H1 (cell line): ENCODE measurements at regions not wholly inside any gene's neighbourhood (a gene's known extent, or its start where the extent isn't known, plus 50 kb on each side); places are given as distances from the start of the nearest gene placed in this dataset.

ENCODE experiments used
- FOSL1 ChIP-seq: IDR thresholded peaks from 2 replicates; pipeline ENCODE4 v1.6.1; 2011; ENCODE audit warnings: mild to moderate bottlenecking, low read depth, low read length, moderate library complexity; ENCODE audit not compliant: insufficient read depth
- SIN3A ChIP-seq, 2 experiments: IDR thresholded peaks in 1 of 2; conservative IDR thresholded peaks in 1 of 2; 2 replicates each; pipeline ENCODE4 v1.6.1; 2011 to 2012; ENCODE audit warnings: low read length in 2 of 2, improper control_type of control experiment in 1 of 2, low read depth in 1 of 2, mild to moderate bottlenecking in 1 of 2
- SP1 ChIP-seq: IDR thresholded peaks from 2 replicates; pipeline ENCODE4 v1.6.1; 2011; ENCODE audit warnings: low read depth, low read length
- USF2 ChIP-seq: IDR thresholded peaks from 2 replicates; pipeline ENCODE4 v1.6.1; 2011; ENCODE audit warnings: low read length, improper control_type of control experiment

GRCh38 chr16:50446861-50447260, 78.1 kb upstream of the BRD7 start (continued):
- TF ChIP-seq FOSL1 (no peak), SP1 (no peak), SIN3A (conservative IDR thresholded peaks at IDR 0.05 in 1 of 2, IDR thresholded peaks at IDR 0.05 in 1 of 2; ENCODE audit: low read depth in 1 of 2, low read length in 2 of 2) (no peak), USF2 (no peak)
